ENCODE measurements at regions not wholly inside any gene's neighbourhood (a gene's known extent, or its start where the extent isn't known, plus 50 kb on each side); places are given as distances from the start of the nearest gene placed in this dataset.

GRCh38 chr3:165642761-165643420, 194.3 kb downstream of the BCHE start:
- Histone ChIP-seq H3K9me1 (ENCODE audit: insufficient read depth, low read length) (no peaks in the 10 kb centered on the region), H2AFZ (replicated peaks; ENCODE audit: low read length, poor library complexity) (no peak overlapping the region), H3K4me2 (ENCODE audit: low read depth, low read length) (peak overlapping the region; percentile 71), H3K4me1 (ENCODE audit: control insufficient read depth, insufficient read depth, low read length) (no peaks in the 10 kb centered on the region; the same call in 1 of the 2 replicates), H2BK15ac (ENCODE audit: low read depth, low read length) (no peak overlapping the region), H3K79me1 (ENCODE audit: low read depth in 1 of 2, low read length in 2 of 2) (no peaks in the 10 kb centered on the region), H4K8ac (ENCODE audit: low read depth in 2 of 2, low read length in 2 of 2) (no peak overlapping the region; a peak in 1 of 4 replicates), H2AK9ac (replicated peaks; ENCODE audit: low read depth, low read length, poor library complexity) (no peak overlapping the region), H4K5ac (ENCODE audit: low read depth, low read length) (no peak overlapping the region), H3K4me3 (ENCODE audit: insufficient read depth, low read depth, low read length) (no peak overlapping the region), H2AK5ac (ENCODE audit: low read depth, low read length) (no peak overlapping the region), H3K18ac (ENCODE audit: low read depth, low read length) (no peak overlapping the region; the same call in 1 of the 2 replicates), H3K27me3 (ENCODE audit: control insufficient read depth, insufficient read depth, low read length) (no peaks in the 10 kb centered on the region), H2BK5ac (ENCODE audit: low read depth, low read length, poor library complexity, severe bottlenecking) (peak overlapping the region; percentile 22), H2BK120ac (ENCODE audit: low read depth, low read length) (peak overlapping the region; percentile 59; the same call in 1 of the 2 replicates), H3K9me3 (ENCODE audit: control insufficient read depth, insufficient read depth, low read length) (no peaks in the 10 kb centered on the region; the same call in 1 of the 2 replicates), H3K9ac (ENCODE audit: low read depth, low read length) (no peak overlapping the region), H3K36me3 (ENCODE audit: control insufficient read depth, insufficient read depth, low read length) (no peaks in the 10 kb centered on the region), H4K20me1 (ENCODE audit: insufficient read depth, low read length) (no peaks in the 10 kb centered on the region), H3K14ac (replicated peaks; ENCODE audit: low read depth, low read length) (no peak overlapping the region), H2BK20ac (ENCODE audit: low read depth, low read length) (peak overlapping the region; percentile 90; the same call in 1 of the 2 replicates), H3K23ac (ENCODE audit: low read depth, low read length) (no peak overlapping the region), H3K27ac (ENCODE audit: insufficient read depth, low read length) (peak overlapping the region; percentile 32; the same call in 1 of the 2 replicates), H3K4ac (ENCODE audit: low read depth, low read length) (peak overlapping the region; percentile 78; the same call in 1 of the 2 replicates), H4K91ac (ENCODE audit: insufficient read depth, low read depth, low read length) (no peak overlapping the region), H3K56ac (ENCODE audit: extremely low read depth, insufficient read depth, low read length) (no peak overlapping the region)
- in situ Hi-C loops (cut with MboI; ENCODE audit: low sequenced_read_pairs) (no loop called here), dilution Hi-C loops (cut with HindIII; ENCODE audit: low sequenced_read_pairs, unreplicated experiment) (no loop called here), intact Hi-C loops (cut with micrococcal nuclease) (no loop called here)
- peak; percentile 98 for DNase-seq
- CTCF ChIA-PET = no interaction called here
- TF ChIP-seq MAFK (IDR thresholded peaks at IDR 0.05; ENCODE audit: low read depth, low read length) (peak; percentile 6; the same call in 1 of the 2 replicates), RFX5 (IDR thresholded peaks at IDR 0.05; ENCODE audit: low read depth, low read length) (no peak), CTCF (conservative IDR thresholded peaks at IDR 0.05; ENCODE audit: low read depth, low read length) (no peak), BHLHE40 (IDR thresholded peaks at IDR 0.05; ENCODE audit: low read depth, low read length) (peak; percentile 86), ELK1 (IDR thresholded peaks at IDR 0.05; ENCODE audit: borderline replicate concordance, low read depth, low read length) (no peak), MXI1 (IDR thresholded peaks at IDR 0.05; ENCODE audit: borderline replicate concordance, low read depth, low read length) (no peak), FOS (IDR thresholded peaks at IDR 0.05; ENCODE audit: low read depth, low read length) (peak; percentile 85), USF2 (IDR thresholded peaks at IDR 0.05; ENCODE audit: low read depth, low read length) (no peak), SMC3 (IDR thresholded peaks at IDR 0.05; ENCODE audit: low read depth, low read length) (no peak), CEBPB (IDR thresholded peaks at IDR 0.05; ENCODE audit: low read depth, low read length) (peak; percentile 58; the same call in 1 of the 2 replicates), CHD1 (IDR thresholded peaks at IDR 0.05; ENCODE audit: low read depth, low read length) (no peak), POLR2A (IDR thresholded peaks at IDR 0.05; ENCODE audit: low read depth, low read length) (no peak), MAZ (IDR thresholded peaks at IDR 0.05; ENCODE audit: borderline replicate concordance, low read depth, low read length) (no peak)
- peak; percentile 97 for ATAC-seq (ENCODE audit: low read depth)
- WGBS, 2 experiments (ENCODE audit: extremely low coverage in 2 of 2, insufficient read length in 1 of 2) = no CpG with 5 or more reads among the region's 4 CpGs
- POLR2A ChIA-PET (ENCODE audit: unreplicated experiment) = no interaction called here
- BruUV-seq (replicated peaks) = no TSS peak

Measured in IMR-90 (cell line).